Glutamatergic neuron (in vitro differentiated cells): ENCODE measurements at regions not wholly inside any gene's neighbourhood (a gene's known extent, or its start where the extent isn't known, plus 50 kb on each side); places are given as distances from the start of the nearest gene placed in this dataset.

Experiments
- DNase-seq: peaks from one replicate; pipeline ENCODE4 v3.0.0; 2022
- H3K27ac Mint-ChIP-seq: one replicate; pipeline ENCODE4 v1.8.0; 2020; ENCODE audit warnings: mild to moderate bottlenecking, mixed read lengths, inconsistent platforms; ENCODE audit not compliant: unreplicated experiment
- H3K27me3 Mint-ChIP-seq: one replicate; pipeline ENCODE4 v1.8.0; 2020; ENCODE audit warnings: mild to moderate bottlenecking, moderate library complexity, mixed read lengths, inconsistent platforms; ENCODE audit not compliant: unreplicated experiment
- H3K36me3 Mint-ChIP-seq: one replicate; pipeline ENCODE4 v1.8.0; 2020; ENCODE audit warnings: mild to moderate bottlenecking, mixed read lengths, inconsistent platforms; ENCODE audit not compliant: unreplicated experiment
- H3K4me1 Mint-ChIP-seq: one replicate; pipeline ENCODE4 v1.8.0; 2020; ENCODE audit warnings: mild to moderate bottlenecking, low read depth, mixed read lengths, inconsistent platforms; ENCODE audit not compliant: unreplicated experiment
- H3K4me3 Mint-ChIP-seq: one replicate; pipeline ENCODE4 v1.8.0; 2020; ENCODE audit warnings: mild to moderate bottlenecking, mixed read lengths, inconsistent platforms; ENCODE audit not compliant: unreplicated experiment
- H3K9me3 Mint-ChIP-seq: one replicate; pipeline ENCODE4 v1.8.0; 2020; ENCODE audit warnings: mild to moderate bottlenecking, moderate library complexity, mixed read lengths, inconsistent platforms; ENCODE audit not compliant: unreplicated experiment
- CTCF ChIP-seq: fragments of 200-600 bp; sonication (generic); IDR thresholded peaks from one replicate; pipeline ENCODE4 v1.5.0; 2021; ENCODE audit not compliant: partially characterized antibody, unreplicated experiment

- H3K27ac Mint-ChIP-seq = no peak overlapping the region
Measured at GRCh38 chr2:198337368-198337767, 533.0 kb downstream of the PLCL1 start.

GRCh38 chr2:198328454-198328853 is 524.1 kb downstream of the PLCL1 start:
- Mint-ChIP-seq H3K27me3 (no peaks in the 10 kb centered on the region), H3K9me3 (no peaks in the 10 kb centered on the region), H3K4me1 (no peaks in the 10 kb centered on the region), H3K4me3 (no peak overlapping the region), H3K27ac (no peak overlapping the region), H3K36me3 (no peaks in the 10 kb centered on the region)
- TF ChIP-seq CTCF = no peak
- DNase-seq = no peak

More at GRCh38 chr2:198337368-198337767, 533.0 kb downstream of the PLCL1 start:
- TF ChIP-seq CTCF = no peak
- Mint-ChIP-seq H3K4me1 (peaks cover 4% of the 10 kb centered on the region), H3K4me3 (no peak overlapping the region), H3K27me3 (no peaks in the 10 kb centered on the region), H3K9me3 (no peaks in the 10 kb centered on the region), H3K36me3 (no peaks in the 10 kb centered on the region)
- DNase-seq = no peak

GRCh38 chr2:198327526-198327925 is 523.1 kb downstream of the PLCL1 start:
- TF ChIP-seq CTCF = no peak
- H3K4me1 Mint-ChIP-seq = no peaks in the 10 kb centered on the region
- H3K27me3 Mint-ChIP-seq = no peaks in the 10 kb centered on the region
- DNase-seq = no peak
- H3K27ac Mint-ChIP-seq = no peak overlapping the region
- no peaks in the 10 kb centered on the region for H3K36me3 Mint-ChIP-seq
- H3K4me3 Mint-ChIP-seq = no peak overlapping the region
- H3K9me3 Mint-ChIP-seq = no peaks in the 10 kb centered on the region

- no peaks in the 10 kb centered on the region for H3K9me3 Mint-ChIP-seq
- no peaks in the 10 kb centered on the region for H3K36me3 Mint-ChIP-seq
- H3K4me3 Mint-ChIP-seq = no peak overlapping the region
- H3K27ac Mint-ChIP-seq = no peak overlapping the region
- H3K4me1 Mint-ChIP-seq = no peaks in the 10 kb centered on the region
- no peaks in the 10 kb centered on the region for H3K27me3 Mint-ChIP-seq
- DNase-seq = no peak
- no peak for TF ChIP-seq CTCF
Measured at GRCh38 chr2:198326431-198326830, 522.0 kb downstream of the PLCL1 start.

- no peak for TF ChIP-seq CTCF
- Mint-ChIP-seq H3K9me3 (no peaks in the 10 kb centered on the region), H3K36me3 (no peaks in the 10 kb centered on the region), H3K4me3 (no peak overlapping the region), H3K27ac (no peak overlapping the region), H3K4me1 (no peaks in the 10 kb centered on the region), H3K27me3 (no peaks in the 10 kb centered on the region)
- no peak for DNase-seq
Measured at GRCh38 chr2:198325359-198325758, 521.0 kb downstream of the PLCL1 start.
